K562 (cell line): ENCODE measurements at regions not wholly inside any gene's neighbourhood (a gene's known extent, or its start where the extent isn't known, plus 50 kb on each side); places are given as distances from the start of the nearest gene placed in this dataset.
A peak's percentile ranks its signal among the peaks of the same experiment; 100 is the strongest.

ENCODE experiments used
- HDAC2 ChIP-seq: fragments of 450-650 bp; IDR thresholded peaks from 2 replicates; pipeline ENCODE4 v1.6.1; 2016; ENCODE audit warnings: mild to moderate bottlenecking
- HDAC6 ChIP-seq: IDR thresholded peaks from 2 replicates; pipeline ENCODE4 v1.6.1; 2012; ENCODE audit warnings: low read depth, mild to moderate bottlenecking, control low read depth, inconsistent platforms, low read length, moderate library complexity
- KLF1 ChIP-seq: fragments of 450-650 bp; IDR thresholded peaks from 2 replicates; pipeline ENCODE4 v1.6.1; 2016; ENCODE audit warnings: missing genetic modification characterization, missing compliant biosample characterization
- OTX1 ChIP-seq: fragments of 450-650 bp; formaldehyde crosslinking; IDR thresholded peaks from 2 replicates; pipeline ENCODE4 v1.4.0; 2022; ENCODE audit warnings: mild to moderate bottlenecking
- PTTG1 ChIP-seq: fragments of 450-650 bp; IDR thresholded peaks from 2 replicates; pipeline ENCODE4 v1.6.1; 2016; ENCODE audit warnings: low read depth, mild to moderate bottlenecking, missing genetic modification characterization, missing compliant biosample characterization
- SRSF3 ChIP-seq: fragments of 200-400 bp; formaldehyde crosslinking; IDR thresholded peaks from 2 replicates; pipeline ENCODE4 v1.6.1; 2016; ENCODE audit warnings: mild to moderate bottlenecking, low read length, moderate library complexity; ENCODE audit not compliant: insufficient read depth
- TOE1 ChIP-seq, 2 experiments: fragments of 450-650 bp in 1 of 2; sonication (generic) in 1 of 2; formaldehyde crosslinking in 1 of 2; IDR thresholded peaks; 2 replicates each; pipeline versions ENCODE4 v1.7.1 to v1.8.0; 2016 to 2022; ENCODE audit warnings: borderline replicate concordance in 2 of 2, mild to moderate bottlenecking in 2 of 2, antibody characterized with exemption in 1 of 2, inconsistent platforms in 1 of 2, low read depth in 1 of 2, missing genetic modification reagents in 1 of 2, moderate library complexity in 1 of 2
- ZNF133 ChIP-seq: fragments of 250-450 bp; sonication (Bioruptor Pico); IDR thresholded peaks from 2 replicates; pipeline ENCODE4 v1.4.0; 2020; ENCODE audit warnings: mild to moderate bottlenecking
- ZNF175 ChIP-seq: fragments of 200-800 bp; sonication (Bioruptor generic); IDR thresholded peaks from 2 replicates; pipeline ENCODE4 v1.6.1; 2016; ENCODE audit warnings: low read depth, mild to moderate bottlenecking, missing genetic modification characterization, missing compliant biosample characterization
- ZNF311 ChIP-seq: fragments of 250-450 bp; sonication (Bioruptor Pico); IDR thresholded peaks from 2 replicates; pipeline ENCODE4 v1.4.0; 2020; ENCODE audit warnings: mild to moderate bottlenecking, moderate library complexity
- ZNF324 ChIP-seq: fragments of 250-450 bp; sonication (Bioruptor Pico); IDR thresholded peaks from 2 replicates; pipeline ENCODE4 v1.4.0; 2020; ENCODE audit warnings: mild to moderate bottlenecking
- ZNF384 ChIP-seq: IDR thresholded peaks from 2 replicates; pipeline ENCODE4 v1.6.1; 2012; ENCODE audit warnings: low read depth, low read length, improper control_type of control experiment
- ZNF699 ChIP-seq: fragments of 250-450 bp; sonication (Bioruptor Pico); IDR thresholded peaks from 2 replicates; pipeline ENCODE4 v1.8.0; 2021; ENCODE audit warnings: mild to moderate bottlenecking, moderate library complexity; ENCODE audit not compliant: insufficient replicate concordance
- ZSCAN29 ChIP-seq: fragments of 450-650 bp; IDR thresholded peaks from 2 replicates; pipeline ENCODE4 v1.6.1; 2017
- TF ChIP-seq, protein P1 (sequence below): sonication (generic); formaldehyde crosslinking; IDR thresholded peaks from 2 replicates; pipeline ENCODE4 v1.8.1; 2022; ENCODE audit warnings: missing genetic modification reagents
- TF ChIP-seq, protein P2 (sequence below): fragments of 450-650 bp; IDR thresholded peaks from 2 replicates; pipeline ENCODE4 v1.6.1; 2016; ENCODE audit warnings: antibody characterized with exemption
- TF ChIP-seq, protein P3 (sequence below): fragments of 250-450 bp; sonication (Bioruptor Pico); IDR thresholded peaks from 2 replicates; pipeline ENCODE4 v1.5.0; 2021
- TF ChIP-seq, protein P4 (sequence below): fragments of 450-650 bp; IDR thresholded peaks from one replicate; pipeline ENCODE4 v1.6.1; 2018; ENCODE audit warnings: mild to moderate bottlenecking, moderate library complexity; ENCODE audit not compliant: partially characterized antibody
- TF ChIP-seq, protein P5 (sequence below): sonication (generic); formaldehyde crosslinking; IDR thresholded peaks from 2 replicates; pipeline ENCODE4 v1.8.1; 2023; ENCODE audit warnings: missing genetic modification reagents, mild to moderate bottlenecking, borderline replicate concordance

DNA sequence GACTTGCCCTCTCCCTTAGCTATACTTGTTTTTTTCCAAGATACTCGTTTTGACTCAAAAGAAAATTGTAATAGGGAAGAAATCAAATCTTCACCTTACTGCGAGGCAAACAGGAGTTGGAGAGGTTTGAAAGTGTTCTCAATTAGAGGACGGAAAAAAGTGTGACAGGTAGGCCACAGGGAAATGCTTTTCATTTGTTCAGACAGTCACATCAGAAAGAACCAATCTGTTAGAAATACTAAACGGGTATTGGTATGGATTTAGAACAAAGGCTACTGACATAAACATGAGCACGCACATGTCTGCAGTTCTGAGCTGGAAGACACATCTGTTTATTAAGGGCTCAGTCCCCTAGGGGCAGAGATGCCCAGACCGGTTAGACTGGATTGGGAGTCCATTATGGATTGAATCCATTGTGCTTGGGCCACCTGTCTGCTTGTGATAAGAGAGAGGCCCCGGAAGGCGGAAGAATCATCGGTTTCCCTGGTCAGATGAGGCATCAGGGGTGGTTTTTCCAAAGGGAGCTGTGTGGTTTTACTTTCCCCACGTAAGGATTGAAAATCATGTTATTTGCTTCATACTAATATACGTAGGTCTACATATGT, 220.9 kb upstream of the MYLIP start (continued):
- TF ChIP-seq, protein P1, sequence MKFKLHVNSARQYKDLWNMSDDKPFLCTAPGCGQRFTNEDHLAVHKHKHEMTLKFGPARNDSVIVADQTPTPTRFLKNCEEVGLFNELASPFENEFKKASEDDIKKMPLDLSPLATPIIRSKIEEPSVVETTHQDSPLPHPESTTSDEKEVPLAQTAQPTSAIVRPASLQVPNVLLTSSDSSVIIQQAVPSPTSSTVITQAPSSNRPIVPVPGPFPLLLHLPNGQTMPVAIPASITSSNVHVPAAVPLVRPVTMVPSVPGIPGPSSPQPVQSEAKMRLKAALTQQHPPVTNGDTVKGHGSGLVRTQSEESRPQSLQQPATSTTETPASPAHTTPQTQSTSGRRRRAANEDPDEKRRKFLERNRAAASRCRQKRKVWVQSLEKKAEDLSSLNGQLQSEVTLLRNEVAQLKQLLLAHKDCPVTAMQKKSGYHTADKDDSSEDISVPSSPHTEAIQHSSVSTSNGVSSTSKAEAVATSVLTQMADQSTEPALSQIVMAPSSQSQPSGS (CRISPR knock-in tag) = no peak
- TF ChIP-seq, protein P2, sequence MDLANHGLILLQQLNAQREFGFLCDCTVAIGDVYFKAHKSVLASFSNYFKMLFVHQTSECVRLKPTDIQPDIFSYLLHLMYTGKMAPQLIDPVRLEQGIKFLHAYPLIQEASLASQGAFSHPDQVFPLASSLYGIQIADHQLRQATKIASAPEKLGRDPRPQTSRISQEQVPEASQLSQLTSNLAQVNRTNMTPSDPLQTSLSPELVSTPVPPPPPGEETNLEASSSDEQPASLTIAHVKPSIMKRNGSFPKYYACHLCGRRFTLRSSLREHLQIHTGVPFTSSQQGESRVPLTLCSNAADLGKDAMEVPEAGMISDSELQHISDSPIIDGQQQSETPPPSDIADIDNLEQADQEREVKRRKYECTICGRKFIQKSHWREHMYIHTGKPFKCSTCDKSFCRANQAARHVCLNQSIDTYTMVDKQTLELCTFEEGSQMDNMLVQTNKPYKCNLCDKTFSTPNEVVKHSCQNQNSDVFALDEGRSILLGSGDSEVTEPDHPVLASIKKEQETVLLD = 0 out of 2 replicates have a peak, but pooled peaks have one; percentile 20
- TF ChIP-seq ZNF699 (no peak), HDAC6 (no peak), ZSCAN29 (no peak), ZNF324 (CRISPR knock-in tag) (0 out of 2 replicates have a peak, but pooled peaks have one; percentile 35), ZNF133 (no peak), ZNF311 (CRISPR knock-in tag) (no peak), ZNF384 (no peak), HDAC2 (0 out of 2 replicates have a peak, but pooled peaks have one; percentile 16), TOE1 (IDR thresholded peaks at IDR 0.05; ENCODE audit: borderline replicate concordance) (no peak), TOE1 (CRISPR knock-in tag; IDR thresholded peaks at IDR 0.05; ENCODE audit: borderline replicate concordance, low read depth) (no peak), ZNF175 (no peak; the same call in 1 of the 2 replicates), SRSF3 (no peak), KLF1 (no peak), OTX1 (CRISPR knock-in tag) (no peak), PTTG1 (tag) (0 out of 2 replicates have a peak, but pooled peaks have one; percentile 13)
- TF ChIP-seq, protein P3, sequence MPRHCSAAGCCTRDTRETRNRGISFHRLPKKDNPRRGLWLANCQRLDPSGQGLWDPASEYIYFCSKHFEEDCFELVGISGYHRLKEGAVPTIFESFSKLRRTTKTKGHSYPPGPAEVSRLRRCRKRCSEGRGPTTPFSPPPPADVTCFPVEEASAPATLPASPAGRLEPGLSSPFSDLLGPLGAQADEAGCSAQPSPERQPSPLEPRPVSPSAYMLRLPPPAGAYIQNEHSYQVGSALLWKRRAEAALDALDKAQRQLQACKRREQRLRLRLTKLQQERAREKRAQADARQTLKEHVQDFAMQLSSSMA (CRISPR knock-in tag) = no peak
- TF ChIP-seq, protein P4, sequence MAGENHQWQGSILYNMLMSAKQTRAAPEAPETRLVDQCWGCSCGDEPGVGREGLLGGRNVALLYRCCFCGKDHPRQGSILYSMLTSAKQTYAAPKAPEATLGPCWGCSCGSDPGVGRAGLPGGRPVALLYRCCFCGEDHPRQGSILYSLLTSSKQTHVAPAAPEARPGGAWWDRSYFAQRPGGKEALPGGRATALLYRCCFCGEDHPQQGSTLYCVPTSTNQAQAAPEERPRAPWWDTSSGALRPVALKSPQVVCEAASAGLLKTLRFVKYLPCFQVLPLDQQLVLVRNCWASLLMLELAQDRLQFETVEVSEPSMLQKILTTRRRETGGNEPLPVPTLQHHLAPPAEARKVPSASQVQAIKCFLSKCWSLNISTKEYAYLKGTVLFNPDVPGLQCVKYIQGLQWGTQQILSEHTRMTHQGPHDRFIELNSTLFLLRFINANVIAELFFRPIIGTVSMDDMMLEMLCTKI = no peak
- TF ChIP-seq, protein P5, sequence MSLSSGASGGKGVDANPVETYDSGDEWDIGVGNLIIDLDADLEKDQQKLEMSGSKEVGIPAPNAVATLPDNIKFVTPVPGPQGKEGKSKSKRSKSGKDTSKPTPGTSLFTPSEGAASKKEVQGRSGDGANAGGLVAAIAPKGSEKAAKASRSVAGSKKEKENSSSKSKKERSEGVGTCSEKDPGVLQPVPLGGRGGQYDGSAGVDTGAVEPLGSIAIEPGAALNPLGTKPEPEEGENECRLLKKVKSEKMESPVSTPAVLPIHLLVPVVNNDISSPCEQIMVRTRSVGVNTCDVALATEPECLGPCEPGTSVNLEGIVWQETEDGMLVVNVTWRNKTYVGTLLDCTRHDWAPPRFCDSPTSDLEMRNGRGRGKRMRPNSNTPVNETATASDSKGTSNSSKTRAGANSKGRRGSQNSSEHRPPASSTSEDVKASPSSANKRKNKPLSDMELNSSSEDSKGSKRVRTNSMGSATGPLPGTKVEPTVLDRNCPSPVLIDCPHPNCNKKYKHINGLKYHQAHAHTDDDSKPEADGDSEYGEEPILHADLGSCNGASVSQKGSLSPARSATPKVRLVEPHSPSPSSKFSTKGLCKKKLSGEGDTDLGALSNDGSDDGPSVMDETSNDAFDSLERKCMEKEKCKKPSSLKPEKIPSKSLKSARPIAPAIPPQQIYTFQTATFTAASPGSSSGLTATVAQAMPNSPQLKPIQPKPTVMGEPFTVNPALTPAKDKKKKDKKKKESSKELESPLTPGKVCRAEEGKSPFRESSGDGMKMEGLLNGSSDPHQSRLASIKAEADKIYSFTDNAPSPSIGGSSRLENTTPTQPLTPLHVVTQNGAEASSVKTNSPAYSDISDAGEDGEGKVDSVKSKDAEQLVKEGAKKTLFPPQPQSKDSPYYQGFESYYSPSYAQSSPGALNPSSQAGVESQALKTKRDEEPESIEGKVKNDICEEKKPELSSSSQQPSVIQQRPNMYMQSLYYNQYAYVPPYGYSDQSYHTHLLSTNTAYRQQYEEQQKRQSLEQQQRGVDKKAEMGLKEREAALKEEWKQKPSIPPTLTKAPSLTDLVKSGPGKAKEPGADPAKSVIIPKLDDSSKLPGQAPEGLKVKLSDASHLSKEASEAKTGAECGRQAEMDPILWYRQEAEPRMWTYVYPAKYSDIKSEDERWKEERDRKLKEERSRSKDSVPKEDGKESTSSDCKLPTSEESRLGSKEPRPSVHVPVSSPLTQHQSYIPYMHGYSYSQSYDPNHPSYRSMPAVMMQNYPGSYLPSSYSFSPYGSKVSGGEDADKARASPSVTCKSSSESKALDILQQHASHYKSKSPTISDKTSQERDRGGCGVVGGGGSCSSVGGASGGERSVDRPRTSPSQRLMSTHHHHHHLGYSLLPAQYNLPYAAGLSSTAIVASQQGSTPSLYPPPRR (CRISPR knock-in tag) = no peak
